RWPE2 (cell line): ENCODE measurements at regions not wholly inside any gene's neighbourhood (a gene's known extent, or its start where the extent isn't known, plus 50 kb on each side); places are given as distances from the start of the nearest gene placed in this dataset.

ENCODE experiments used
- ATAC-seq: fragments of 200-7000 bp; cut with Tn5 transposase; 3 replicates; pipeline ENCODE4 v1.9.1; 2021; ENCODE audit warnings: low read depth
- DNase-seq: peaks from one replicate; pipeline ENCODE4 v3.0.0-alpha.2; 2020; ENCODE audit warnings: low spot score
- H3K27ac ChIP-seq: fragments of 450-650 bp; 2 replicates; pipeline ENCODE4 v1.5.1; 2017; ENCODE audit warnings: mild to moderate bottlenecking; ENCODE audit not compliant: poor library complexity, severe bottlenecking
- H3K27me3 ChIP-seq: fragments of 250-450 bp; sonication (Bioruptor Pico); 2 replicates; pipeline ENCODE4 v1.5.1; 2021; ENCODE audit warnings: mild to moderate bottlenecking, moderate library complexity; ENCODE audit not compliant: insufficient read depth, poor library complexity, severe bottlenecking
- H3K36me3 ChIP-seq: fragments of 250-450 bp; sonication (Bioruptor Pico); 2 replicates; pipeline ENCODE4 v1.5.1; 2020; ENCODE audit warnings: low read depth, mild to moderate bottlenecking, moderate library complexity
- H3K4me1 ChIP-seq: fragments of 250-450 bp; sonication (Bioruptor Pico); 2 replicates; pipeline ENCODE4 v1.5.1; 2021; ENCODE audit warnings: mild to moderate bottlenecking, moderate library complexity; ENCODE audit not compliant: insufficient read depth, poor library complexity, severe bottlenecking
- H3K4me3 ChIP-seq: fragments of 250-450 bp; sonication (Bioruptor Pico); 2 replicates; pipeline ENCODE4 v1.5.1; 2021; ENCODE audit warnings: mild to moderate bottlenecking, moderate library complexity; ENCODE audit not compliant: severe bottlenecking
- H3K9me3 ChIP-seq: fragments of 250-450 bp; sonication (Bioruptor Pico); 2 replicates; pipeline ENCODE4 v1.5.1; 2021; ENCODE audit warnings: mild to moderate bottlenecking, moderate library complexity; ENCODE audit not compliant: severe bottlenecking
- TF ChIP-seq, protein P1 (sequence below): fragments of 450-650 bp; IDR thresholded peaks from one replicate; pipeline ENCODE4 v1.5.1; 2017; ENCODE audit warnings: mild to moderate bottlenecking, moderate library complexity; ENCODE audit not compliant: poor library complexity, severe bottlenecking

DNA sequence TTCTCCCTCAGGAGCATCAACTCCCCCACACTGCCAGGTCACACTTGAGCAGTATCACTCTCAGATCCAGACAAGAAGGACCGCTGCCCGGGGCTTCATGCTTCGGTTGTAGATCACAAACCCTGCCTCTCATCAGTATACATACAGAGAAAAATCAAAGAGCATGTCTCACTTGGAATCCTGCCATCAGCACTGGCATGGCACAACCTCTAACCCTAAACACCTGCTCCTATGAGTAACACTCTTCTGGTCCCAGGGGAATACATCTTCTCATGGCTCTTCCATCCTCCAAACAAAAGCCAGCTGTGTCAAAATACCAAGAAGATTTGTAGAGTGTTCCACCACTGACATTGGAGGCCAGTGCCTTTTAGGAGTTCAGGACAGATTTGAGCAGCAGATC, 84.8 kb upstream of the MIER3 start:
- H3K4me3 ChIP-seq: no peak overlapping the region
- TF ChIP-seq, protein P1, sequence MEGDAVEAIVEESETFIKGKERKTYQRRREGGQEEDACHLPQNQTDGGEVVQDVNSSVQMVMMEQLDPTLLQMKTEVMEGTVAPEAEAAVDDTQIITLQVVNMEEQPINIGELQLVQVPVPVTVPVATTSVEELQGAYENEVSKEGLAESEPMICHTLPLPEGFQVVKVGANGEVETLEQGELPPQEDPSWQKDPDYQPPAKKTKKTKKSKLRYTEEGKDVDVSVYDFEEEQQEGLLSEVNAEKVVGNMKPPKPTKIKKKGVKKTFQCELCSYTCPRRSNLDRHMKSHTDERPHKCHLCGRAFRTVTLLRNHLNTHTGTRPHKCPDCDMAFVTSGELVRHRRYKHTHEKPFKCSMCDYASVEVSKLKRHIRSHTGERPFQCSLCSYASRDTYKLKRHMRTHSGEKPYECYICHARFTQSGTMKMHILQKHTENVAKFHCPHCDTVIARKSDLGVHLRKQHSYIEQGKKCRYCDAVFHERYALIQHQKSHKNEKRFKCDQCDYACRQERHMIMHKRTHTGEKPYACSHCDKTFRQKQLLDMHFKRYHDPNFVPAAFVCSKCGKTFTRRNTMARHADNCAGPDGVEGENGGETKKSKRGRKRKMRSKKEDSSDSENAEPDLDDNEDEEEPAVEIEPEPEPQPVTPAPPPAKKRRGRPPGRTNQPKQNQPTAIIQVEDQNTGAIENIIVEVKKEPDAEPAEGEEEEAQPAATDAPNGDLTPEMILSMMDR: no peak
- ATAC-seq (no peak), DNase-seq (no peak)
- peaks cover 17% of the 10 kb centered on the region for H3K4me1 ChIP-seq
- H3K27ac ChIP-seq: no peak overlapping the region
- H3K27me3 ChIP-seq: peaks cover 3% of the 10 kb centered on the region
- no peaks in the 10 kb centered on the region for H3K9me3 ChIP-seq
- no peaks in the 10 kb centered on the region for H3K36me3 ChIP-seq

DNA sequence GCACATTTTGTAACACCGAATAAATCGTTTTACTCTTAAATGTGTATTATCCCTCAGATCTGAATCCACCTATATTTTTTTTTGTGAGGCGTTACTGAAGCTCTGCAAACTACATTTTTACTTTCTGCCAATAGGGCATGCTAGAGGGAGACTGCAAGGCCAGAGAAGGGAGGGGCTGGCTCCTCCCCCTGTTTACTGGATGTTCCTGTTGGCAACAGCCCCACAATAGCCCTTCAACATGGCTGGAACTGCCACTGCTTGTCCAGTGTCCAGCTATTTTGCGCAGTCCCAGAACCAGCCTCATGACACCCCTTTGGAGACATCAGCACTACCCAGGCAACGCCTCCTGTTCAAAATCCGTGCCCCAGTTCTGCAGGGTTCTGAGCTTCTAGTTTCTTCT, 85.4 kb upstream of the MIER3 start:
- H3K9me3 ChIP-seq: no peaks in the 10 kb centered on the region
- no peak overlapping the region for H3K27ac ChIP-seq
- ATAC-seq: no peak
- no peak overlapping the region for H3K4me3 ChIP-seq
- H3K4me1 ChIP-seq: peaks cover 13% of the 10 kb centered on the region
- DNase-seq: no peak
- TF ChIP-seq, protein P1: no peak
- no peaks in the 10 kb centered on the region for H3K36me3 ChIP-seq
- H3K27me3 ChIP-seq: peaks cover 3% of the 10 kb centered on the region

GRCh38 chr5:57041570-57041969, 89.6 kb upstream of the MIER3 start:
- Histone ChIP-seq H3K27me3 (peaks cover 3% of the 10 kb centered on the region), H3K27ac (no peak overlapping the region), H3K9me3 (no peaks in the 10 kb centered on the region), H3K4me3 (no peak overlapping the region), H3K4me1 (no peaks in the 10 kb centered on the region), H3K36me3 (no peaks in the 10 kb centered on the region)
- DNase-seq (no peak), ATAC-seq (no peak)
- TF ChIP-seq, protein P1: no peak

GRCh38 chr5:57042524-57042931, 90.6 kb upstream of the MIER3 start:
- H3K4me1 ChIP-seq: no peaks in the 10 kb centered on the region
- peaks cover 3% of the 10 kb centered on the region for H3K27me3 ChIP-seq
- no peak for DNase-seq
- no peak overlapping the region for H3K4me3 ChIP-seq
- ATAC-seq: no peak
- H3K27ac ChIP-seq: no peak overlapping the region
- H3K9me3 ChIP-seq: no peaks in the 10 kb centered on the region
- TF ChIP-seq, protein P1: no peak
- H3K36me3 ChIP-seq: no peaks in the 10 kb centered on the region

DNA sequence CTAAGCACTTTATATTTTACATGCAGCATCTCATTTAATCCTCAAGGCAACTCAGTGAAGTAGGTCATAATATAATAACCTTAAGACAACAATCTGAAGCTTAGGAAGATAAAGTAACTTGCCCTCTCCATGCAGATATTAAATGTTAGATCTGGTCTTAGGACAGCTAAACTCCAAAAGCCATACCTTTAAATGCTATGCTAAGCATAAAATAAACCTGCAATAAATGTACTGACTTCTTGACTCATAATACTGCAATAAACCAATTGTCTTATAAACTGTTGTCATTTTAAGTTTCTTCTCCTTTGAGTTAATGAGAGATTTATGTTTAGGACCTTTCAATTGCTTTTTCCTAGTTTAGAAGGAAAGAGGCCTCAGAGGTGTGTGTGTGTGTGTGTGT, 102.2 kb upstream of the MIER3 start:
- no peaks in the 10 kb centered on the region for H3K9me3 ChIP-seq
- ATAC-seq (no peak), DNase-seq (no peak)
- peaks cover 6% of the 10 kb centered on the region for H3K4me1 ChIP-seq
- no peak overlapping the region for H3K27ac ChIP-seq
- no peaks in the 10 kb centered on the region for H3K27me3 ChIP-seq
- TF ChIP-seq, protein P1: no peak
- no peak overlapping the region for H3K4me3 ChIP-seq
- H3K36me3 ChIP-seq: no peaks in the 10 kb centered on the region
